Mononuclear cell (primary cell): ENCODE measurements at regions not wholly inside any gene's neighbourhood (a gene's known extent, or its start where the extent isn't known, plus 50 kb on each side); places are given as distances from the start of the nearest gene placed in this dataset.
"Not testable (repeated sequence)": the region's sequence is repeated elsewhere in the genome, so short reads cannot be mapped to it uniquely, and the experiment has no call there.

ENCODE experiments used
- H3K27me3 ChIP-seq: 2 replicates; pipeline ENCODE4 v1.6.0; 2011; ENCODE audit warnings: low read length, control low read depth; ENCODE audit not compliant: insufficient read depth
- H3K4me1 ChIP-seq: 2 replicates; pipeline ENCODE4 v1.5.1; 2011; ENCODE audit warnings: mild to moderate bottlenecking, low read length, control low read depth; ENCODE audit not compliant: insufficient read depth
- H3K4me3 ChIP-seq: 2 replicates; pipeline ENCODE4 v1.5.1; 2011; ENCODE audit warnings: mild to moderate bottlenecking, low read length, moderate library complexity
- H3K9me3 ChIP-seq: 2 replicates; pipeline ENCODE4 v1.5.1; 2011; ENCODE audit warnings: low read depth, mild to moderate bottlenecking, control low read depth, low read length

- Histone ChIP-seq H3K4me1 (no peaks in the 10 kb centered on the region), H3K9me3 (no peaks in the 10 kb centered on the region), H3K27me3 (no peaks in the 10 kb centered on the region)
Observed at GRCh38 chr5:68130253-68130652, 85.3 kb upstream of the PIK3R1 start.

GRCh38 chr5:68129364-68129763, 86.2 kb upstream of the PIK3R1 start:
- no peaks in the 10 kb centered on the region for H3K4me1 ChIP-seq
- no peaks in the 10 kb centered on the region for H3K9me3 ChIP-seq
- H3K4me3 ChIP-seq: no peak overlapping the region
- H3K27me3 ChIP-seq: no peaks in the 10 kb centered on the region

More at GRCh38 chr5:68130253-68130652, 85.3 kb upstream of the PIK3R1 start:
- no peak overlapping the region for H3K4me3 ChIP-seq

- no peaks in the 10 kb centered on the region for H3K9me3 ChIP-seq
- no peaks in the 10 kb centered on the region for H3K4me1 ChIP-seq
- no peak overlapping the region for H3K4me3 ChIP-seq
- H3K27me3 ChIP-seq: no peaks in the 10 kb centered on the region
Observed at GRCh38 chr5:68126886-68127285, 88.7 kb upstream of the PIK3R1 start.

- H3K27me3 ChIP-seq: no peaks in the 10 kb centered on the region
- no peaks in the 10 kb centered on the region for H3K9me3 ChIP-seq
- H3K4me1 ChIP-seq: no peaks in the 10 kb centered on the region
- H3K4me3 ChIP-seq: no peak overlapping the region
Observed at GRCh38 chr5:68122439-68123328, 92.9 kb upstream of the PIK3R1 start.

- no peak overlapping the region for H3K4me3 ChIP-seq
- no peaks in the 10 kb centered on the region for H3K9me3 ChIP-seq
- H3K27me3 ChIP-seq: no peaks in the 10 kb centered on the region
- no peaks in the 10 kb centered on the region for H3K4me1 ChIP-seq
Observed at GRCh38 chr5:68116868-68117411, 98.6 kb upstream of the PIK3R1 start.

GRCh38 chr5:68116408-68116807, 99.1 kb upstream of the PIK3R1 start:
- H3K4me1 ChIP-seq: no peaks in the 10 kb centered on the region
- H3K4me3 ChIP-seq: no peak overlapping the region
- H3K27me3 ChIP-seq: no peaks in the 10 kb centered on the region
- no peaks in the 10 kb centered on the region for H3K9me3 ChIP-seq

GRCh38 chr5:68115584-68115983, 100.0 kb upstream of the PIK3R1 start:
- no peaks in the 10 kb centered on the region for H3K9me3 ChIP-seq
- H3K4me1 ChIP-seq: no peaks in the 10 kb centered on the region
- no peaks in the 10 kb centered on the region for H3K27me3 ChIP-seq
- no peak overlapping the region for H3K4me3 ChIP-seq

- Histone ChIP-seq H3K4me3 (no peak overlapping the region), H3K4me1 (no peaks in the 10 kb centered on the region), H3K27me3 (no peaks in the 10 kb centered on the region), H3K9me3 (no peaks in the 10 kb centered on the region)
Observed at GRCh38 chr5:68114378-68115040, 101.0 kb upstream of the PIK3R1 start.

GRCh38 chr5:68112658-68113057, 102.9 kb upstream of the PIK3R1 start:
- no peak overlapping the region for H3K4me3 ChIP-seq

GRCh38 chr5:68110894-68111293, 104.7 kb upstream of the PIK3R1 start:
- Histone ChIP-seq H3K27me3 (no peaks in the 10 kb centered on the region), H3K4me1 (no peaks in the 10 kb centered on the region), H3K9me3 (no peaks in the 10 kb centered on the region)

More at GRCh38 chr5:68112658-68113057, 102.9 kb upstream of the PIK3R1 start:
- no peaks in the 10 kb centered on the region for H3K4me1 ChIP-seq
- H3K9me3 ChIP-seq: no peaks in the 10 kb centered on the region
- no peaks in the 10 kb centered on the region for H3K27me3 ChIP-seq

GRCh38 chr5:68110264-68110663, 105.3 kb upstream of the PIK3R1 start:
- Histone ChIP-seq H3K9me3 (no peaks in the 10 kb centered on the region), H3K4me1 (no peaks in the 10 kb centered on the region), H3K27me3 (no peaks in the 10 kb centered on the region), H3K4me3 (no peak overlapping the region)

More at GRCh38 chr5:68110894-68111293, 104.7 kb upstream of the PIK3R1 start:
- no peak overlapping the region for H3K4me3 ChIP-seq

- H3K4me3 ChIP-seq, H3K4me1 ChIP-seq, H3K9me3 ChIP-seq, H3K27me3 ChIP-seq: not testable (repeated sequence)
Observed at GRCh38 chr5:68104217-68104616, 111.3 kb upstream of the PIK3R1 start.

- H3K27me3 ChIP-seq, H3K4me1 ChIP-seq, H3K4me3 ChIP-seq, H3K9me3 ChIP-seq: not testable (repeated sequence)
Observed at GRCh38 chr5:68103297-68103696, 112.3 kb upstream of the PIK3R1 start.

GRCh38 chr5:68099327-68099726, 116.2 kb upstream of the PIK3R1 start:
- H3K4me3 ChIP-seq: no peak overlapping the region
- no peaks in the 10 kb centered on the region for H3K4me1 ChIP-seq
- no peaks in the 10 kb centered on the region for H3K9me3 ChIP-seq
- no peaks in the 10 kb centered on the region for H3K27me3 ChIP-seq

GRCh38 chr5:68093455-68094159, 121.9 kb upstream of the PIK3R1 start:
- Histone ChIP-seq H3K27me3 (no peaks in the 10 kb centered on the region), H3K4me1 (no peaks in the 10 kb centered on the region), H3K4me3 (no peak overlapping the region), H3K9me3 (no peaks in the 10 kb centered on the region)
